Neural crest cell (in vitro differentiated cells): ENCODE measurements at regions not wholly inside any gene's neighbourhood (a gene's known extent, or its start where the extent isn't known, plus 50 kb on each side); places are given as distances from the start of the nearest gene placed in this dataset.
"Not testable (repeated sequence)": the region's sequence is repeated elsewhere in the genome, so short reads cannot be mapped to it uniquely, and the experiment has no call there.

Experiments
- DNase-seq: peaks from one replicate; pipeline ENCODE4 v3.0.0; 2021; ENCODE audit warnings: low read depth, mixed read lengths, low spot score
- H3K27ac Mint-ChIP-seq: one replicate; pipeline ENCODE4 v1.8.0; 2021; ENCODE audit warnings: mild to moderate bottlenecking, mixed read lengths; ENCODE audit not compliant: unreplicated experiment
- H3K27me3 Mint-ChIP-seq: 2 replicates; pipeline ENCODE4 v1.8.0; 2021; ENCODE audit warnings: low read depth, mild to moderate bottlenecking, mixed read lengths
- H3K36me3 Mint-ChIP-seq: 2 replicates; pipeline ENCODE4 v1.8.0; 2021; ENCODE audit warnings: low read depth, mild to moderate bottlenecking, mixed read lengths
- H3K4me1 Mint-ChIP-seq: 2 replicates; pipeline ENCODE4 v1.8.0; 2021; ENCODE audit warnings: mixed read lengths
- H3K4me3 Mint-ChIP-seq: one replicate; pipeline ENCODE4 v1.8.0; 2021; ENCODE audit warnings: mild to moderate bottlenecking, mixed read lengths
- H3K9me3 Mint-ChIP-seq: 2 replicates; pipeline ENCODE4 v1.8.0; 2021; ENCODE audit warnings: mixed read lengths
- TF ChIP-seq, protein P1 (sequence below): fragments of 200-600 bp; sonication (generic); conservative IDR thresholded peaks from 2 replicates; pipeline ENCODE4 v1.5.0; 2021; ENCODE audit warnings: antibody characterized with exemption, mild to moderate bottlenecking

DNA sequence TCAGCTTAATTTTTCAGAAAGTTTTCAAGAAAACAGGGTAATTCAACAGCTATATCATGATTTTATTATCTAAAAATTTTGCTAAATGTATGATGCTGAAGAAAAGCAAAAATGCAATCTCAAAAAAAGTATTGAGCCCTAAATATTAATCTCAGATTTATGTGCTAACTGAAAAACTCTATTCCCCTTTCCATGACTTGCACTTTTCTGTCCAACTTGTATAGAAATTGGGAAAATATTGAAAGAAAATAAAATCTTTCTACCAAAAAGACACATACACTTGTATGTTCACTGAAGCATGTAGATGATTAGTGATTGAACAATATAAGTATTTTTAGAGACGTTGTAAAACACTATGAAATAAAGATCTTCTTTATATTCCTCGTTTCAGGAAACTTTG, 368.0 kb upstream of the ATXN7L3B start:
- H3K4me1 Mint-ChIP-seq = no peaks in the 10 kb centered on the region
- no peak overlapping the region for H3K27ac Mint-ChIP-seq

DNA sequence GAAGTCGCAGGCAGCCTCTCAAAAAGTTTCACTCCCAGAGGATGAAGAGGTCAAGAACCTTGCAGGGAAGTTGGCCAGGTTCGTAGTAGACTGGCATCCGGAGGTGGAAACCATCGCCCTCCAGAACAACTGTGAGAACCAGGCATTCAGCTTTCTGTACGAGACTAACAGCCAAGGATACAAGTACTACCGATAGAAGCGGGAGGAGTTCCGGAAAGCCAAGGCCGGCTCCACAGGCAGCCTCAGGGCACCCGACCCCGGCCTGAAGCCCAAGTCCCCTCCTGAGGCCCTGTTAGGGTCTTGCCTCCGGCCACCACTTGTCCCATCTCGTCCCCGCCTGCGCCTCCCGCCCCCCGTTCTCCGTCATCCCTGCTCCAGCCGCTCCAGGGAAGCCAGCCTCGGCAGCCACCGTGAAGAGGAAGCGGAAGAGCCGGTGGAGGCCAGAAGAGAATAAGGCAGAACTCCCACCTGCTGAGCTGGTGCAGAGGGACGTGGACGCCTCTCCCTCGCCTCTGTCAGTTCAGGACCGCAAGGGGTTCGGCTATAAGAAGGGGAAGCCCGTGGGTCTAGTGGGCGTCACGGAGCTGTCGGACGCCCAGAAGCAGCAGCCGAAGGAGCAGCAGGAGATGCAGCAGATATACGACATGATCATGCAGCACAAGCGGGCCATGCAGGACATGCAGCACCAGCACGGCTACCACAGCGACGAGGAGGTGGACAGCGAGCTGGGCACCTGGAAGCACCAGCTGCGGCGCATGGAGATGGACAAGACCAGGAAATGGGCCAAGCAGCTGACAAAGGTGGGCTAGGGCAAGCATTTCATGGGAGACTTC, 366.8 kb upstream of the ATXN7L3B start:
- H3K27me3 Mint-ChIP-seq = no peaks in the 10 kb centered on the region
- H3K36me3 Mint-ChIP-seq = no peaks in the 10 kb centered on the region
- no peak overlapping the region for H3K27ac Mint-ChIP-seq
- H3K4me1 Mint-ChIP-seq = no peaks in the 10 kb centered on the region
- H3K9me3 Mint-ChIP-seq = peaks cover 7% of the 10 kb centered on the region
- H3K4me3 Mint-ChIP-seq = no peak overlapping the region
- no peak for DNase-seq
- TF ChIP-seq, protein P1, sequence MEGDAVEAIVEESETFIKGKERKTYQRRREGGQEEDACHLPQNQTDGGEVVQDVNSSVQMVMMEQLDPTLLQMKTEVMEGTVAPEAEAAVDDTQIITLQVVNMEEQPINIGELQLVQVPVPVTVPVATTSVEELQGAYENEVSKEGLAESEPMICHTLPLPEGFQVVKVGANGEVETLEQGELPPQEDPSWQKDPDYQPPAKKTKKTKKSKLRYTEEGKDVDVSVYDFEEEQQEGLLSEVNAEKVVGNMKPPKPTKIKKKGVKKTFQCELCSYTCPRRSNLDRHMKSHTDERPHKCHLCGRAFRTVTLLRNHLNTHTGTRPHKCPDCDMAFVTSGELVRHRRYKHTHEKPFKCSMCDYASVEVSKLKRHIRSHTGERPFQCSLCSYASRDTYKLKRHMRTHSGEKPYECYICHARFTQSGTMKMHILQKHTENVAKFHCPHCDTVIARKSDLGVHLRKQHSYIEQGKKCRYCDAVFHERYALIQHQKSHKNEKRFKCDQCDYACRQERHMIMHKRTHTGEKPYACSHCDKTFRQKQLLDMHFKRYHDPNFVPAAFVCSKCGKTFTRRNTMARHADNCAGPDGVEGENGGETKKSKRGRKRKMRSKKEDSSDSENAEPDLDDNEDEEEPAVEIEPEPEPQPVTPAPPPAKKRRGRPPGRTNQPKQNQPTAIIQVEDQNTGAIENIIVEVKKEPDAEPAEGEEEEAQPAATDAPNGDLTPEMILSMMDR = no peak

More for the DNA sequence above, 368.0 kb upstream of the ATXN7L3B start:
- no peak for DNase-seq
- Mint-ChIP-seq H3K36me3 (no peaks in the 10 kb centered on the region), H3K4me3 (no peak overlapping the region), H3K27me3 (no peaks in the 10 kb centered on the region), H3K9me3 (peaks cover 2% of the 10 kb centered on the region)
- TF ChIP-seq, protein P1 = no peak

DNA sequence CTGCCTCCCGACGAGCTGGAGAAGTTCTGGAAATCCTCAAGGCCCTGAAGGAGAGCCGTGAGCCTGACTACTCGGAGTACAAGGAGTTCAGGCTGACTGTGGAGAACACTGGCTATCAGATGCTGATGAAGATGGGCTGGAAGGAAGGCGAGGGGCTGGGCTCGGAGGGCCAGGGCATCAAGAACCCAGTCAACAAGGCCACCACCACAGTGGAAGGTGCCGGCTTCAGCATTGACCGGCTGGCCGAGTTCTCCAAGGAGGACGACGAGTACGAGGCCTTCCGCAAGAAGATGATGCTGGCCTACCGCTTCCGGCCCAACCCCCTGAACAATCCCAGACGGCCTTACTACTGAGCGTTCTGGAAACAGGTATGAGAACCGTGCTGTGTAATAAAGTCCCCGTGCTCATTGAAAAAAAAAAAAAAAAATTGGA, 366.1 kb upstream of the ATXN7L3B start:
- Mint-ChIP-seq H3K27ac (no peak overlapping the region), H3K4me1 (no peaks in the 10 kb centered on the region), H3K9me3 (peaks cover 7% of the 10 kb centered on the region), H3K27me3 (no peaks in the 10 kb centered on the region), H3K36me3 (no peaks in the 10 kb centered on the region), H3K4me3 (no peak overlapping the region)
- DNase-seq = no peak
- TF ChIP-seq, protein P1 = no peak

DNA sequence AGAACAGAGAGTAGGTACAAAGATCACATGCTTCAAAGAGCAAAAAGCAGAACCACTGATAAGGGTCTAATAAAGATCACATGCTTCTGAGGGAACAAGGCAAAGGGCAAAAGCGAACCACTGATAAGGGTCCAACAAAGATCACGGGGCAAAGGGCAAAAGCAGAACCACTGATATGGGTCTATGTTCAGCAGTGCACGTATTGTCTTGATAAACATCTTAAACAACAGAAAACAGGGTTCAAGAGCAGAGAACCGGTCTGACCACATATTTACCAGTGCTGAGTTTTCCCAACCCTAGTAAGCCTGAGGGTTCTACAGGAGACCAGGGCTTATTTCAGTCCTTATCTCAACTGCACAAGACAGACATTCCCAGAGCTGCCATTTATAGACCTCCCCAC, 362.7 kb upstream of the ATXN7L3B start:
- H3K9me3 Mint-ChIP-seq, H3K36me3 Mint-ChIP-seq, H3K4me1 Mint-ChIP-seq, H3K4me3 Mint-ChIP-seq, DNase-seq, H3K27ac Mint-ChIP-seq, H3K27me3 Mint-ChIP-seq: not testable (repeated sequence)

DNA sequence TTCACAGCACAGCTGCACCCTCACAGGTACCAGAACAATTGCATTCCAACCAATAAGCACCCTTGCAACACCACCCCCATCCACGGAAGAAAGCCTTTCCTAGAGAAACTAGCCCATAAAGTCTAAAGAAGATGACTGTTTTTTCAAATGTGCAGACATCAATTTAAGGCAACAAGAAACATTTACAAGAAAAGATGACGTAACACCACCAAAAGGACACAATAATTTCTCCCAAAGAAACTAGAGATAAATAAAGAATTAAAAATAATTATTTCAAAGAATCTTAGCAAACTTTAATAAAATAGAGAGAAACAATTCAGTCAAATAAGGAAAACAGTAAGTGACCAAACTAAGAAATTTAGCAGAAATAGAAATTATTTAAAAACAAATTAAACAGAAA, 352.3 kb upstream of the ATXN7L3B start:
- Mint-ChIP-seq H3K9me3 (no peaks in the 10 kb centered on the region), H3K4me1 (no peaks in the 10 kb centered on the region), H3K27ac (no peak overlapping the region), H3K36me3 (no peaks in the 10 kb centered on the region), H3K27me3 (no peaks in the 10 kb centered on the region), H3K4me3 (no peak overlapping the region)
- TF ChIP-seq, protein P1 = no peak
- DNase-seq = no peak

DNA sequence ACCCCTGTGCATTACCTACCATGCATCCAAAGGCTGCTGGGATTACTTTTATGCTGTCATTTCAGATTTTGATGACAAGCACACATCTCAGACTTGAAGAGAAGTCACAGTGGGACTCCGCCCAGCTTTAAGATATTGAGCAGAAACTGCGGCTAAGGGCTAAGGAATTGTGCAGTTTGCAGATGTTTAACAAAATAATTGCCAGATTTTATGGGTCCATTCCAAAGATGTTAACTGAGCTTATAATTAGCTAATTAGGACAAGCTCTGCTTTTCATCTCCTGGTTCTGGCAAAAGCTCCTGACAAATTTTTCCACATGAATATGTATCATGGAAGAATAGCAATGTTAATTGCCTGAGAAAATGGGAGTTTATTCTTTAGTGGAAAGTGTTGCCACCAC, 344.4 kb upstream of the ATXN7L3B start:
- Mint-ChIP-seq H3K4me3 (no peak overlapping the region), H3K9me3 (no peaks in the 10 kb centered on the region), H3K4me1 (no peaks in the 10 kb centered on the region), H3K36me3 (no peaks in the 10 kb centered on the region), H3K27ac (no peak overlapping the region), H3K27me3 (no peaks in the 10 kb centered on the region)
- no peak for DNase-seq
- TF ChIP-seq, protein P1 = no peak
